ENCODE measurements at regions not wholly inside any gene's neighbourhood (a gene's known extent, or its start where the extent isn't known, plus 50 kb on each side); places are given as distances from the start of the nearest gene placed in this dataset.
A peak's percentile ranks its signal among the peaks of the same experiment; 100 is the strongest.

DNA sequence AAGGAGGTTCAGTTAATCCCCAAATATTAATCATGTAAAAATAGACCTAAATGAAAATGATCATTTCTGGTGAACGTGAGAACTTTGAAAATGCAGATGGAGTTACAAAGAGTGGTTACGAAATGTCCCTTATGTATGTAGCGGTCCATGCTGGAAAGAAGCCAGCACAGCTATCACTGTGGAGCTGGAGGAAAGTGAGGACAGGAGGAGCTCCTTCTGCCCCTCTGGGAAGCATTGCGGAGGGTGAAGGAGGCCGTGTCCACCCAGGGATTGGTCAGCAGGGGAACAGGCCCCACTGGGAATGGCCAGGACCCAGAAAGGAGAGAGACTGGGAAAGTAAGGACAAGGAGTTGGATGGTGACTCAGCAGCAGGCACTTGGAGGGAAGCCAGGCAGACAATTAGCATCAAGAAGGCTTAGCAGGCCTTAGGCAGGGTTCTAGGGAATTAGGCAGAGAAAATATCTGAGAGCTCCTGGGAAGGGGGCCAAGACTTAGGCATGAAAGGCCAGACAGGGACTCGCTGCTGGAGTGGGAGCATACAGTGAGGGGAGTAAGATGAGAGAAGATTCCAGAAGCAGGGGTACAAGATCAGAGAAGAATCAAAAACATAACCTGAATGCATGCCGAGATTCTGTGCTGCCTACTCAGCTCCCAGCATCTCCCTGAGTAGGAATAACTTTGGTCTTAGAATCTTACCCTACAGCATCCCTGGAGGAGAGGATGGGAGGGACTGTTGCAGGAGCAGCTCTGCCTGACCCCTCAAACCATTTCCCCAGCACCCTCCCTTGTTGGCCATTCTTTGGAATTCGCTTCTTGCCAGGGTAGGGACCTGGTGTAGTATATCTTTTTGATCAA is 171.0 kb upstream of the UMPS start:
- no peak for DNase-seq

GRCh38 chr3:124559846-124560574 is 170.2 kb upstream of the UMPS start:
- DNase-seq = peak; percentile 21

- no peak for DNase-seq
Measured at GRCh38 chr3:124560666-124561215, 169.5 kb upstream of the UMPS start.

GRCh38 chr3:124562769-124563168 is 167.5 kb upstream of the UMPS start:
- no peak for DNase-seq

GRCh38 chr3:124563376-124563775 is 166.9 kb upstream of the UMPS start:
- DNase-seq = no peak

DNA sequence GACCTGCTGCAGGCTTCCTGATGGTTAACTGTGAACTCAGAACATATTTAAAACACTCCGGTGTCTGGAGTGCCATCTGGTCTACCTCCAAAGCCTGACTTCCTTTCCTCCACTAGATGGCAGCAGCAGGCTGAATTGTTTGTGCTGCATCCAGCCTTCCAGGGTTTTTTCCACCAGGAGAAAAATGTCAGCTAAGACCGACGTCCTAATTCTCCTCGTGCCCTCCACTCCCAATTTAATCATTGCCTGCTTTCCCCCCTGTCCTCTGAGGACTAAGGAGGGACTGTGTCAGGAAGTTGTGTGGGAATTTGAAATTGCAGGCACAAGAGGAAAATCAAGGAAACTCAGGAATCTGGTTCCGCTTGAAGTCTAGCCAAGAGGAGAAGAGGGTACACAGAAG is 165.2 kb upstream of the UMPS start:
- no peak for DNase-seq

DNA sequence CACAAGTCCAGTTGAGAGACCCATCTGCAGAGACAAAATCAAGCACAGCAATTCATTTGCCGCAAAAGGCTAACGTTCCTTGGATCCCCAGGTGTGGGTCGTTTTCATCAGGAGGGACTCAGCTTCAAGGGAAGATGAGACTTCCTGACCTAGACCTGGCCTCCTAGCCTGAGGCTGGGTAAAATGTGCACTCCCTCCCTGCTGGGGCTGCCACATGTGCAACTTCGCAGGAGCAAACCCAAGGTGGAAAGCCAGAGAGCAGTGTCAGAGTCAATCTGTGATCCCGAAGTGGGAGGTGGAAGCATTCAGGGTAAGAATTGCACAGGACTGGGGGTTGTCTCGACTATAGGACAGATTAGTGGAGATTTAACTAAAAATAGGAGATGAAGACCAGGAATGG is 164.7 kb upstream of the UMPS start:
- DNase-seq = no peak

DNA sequence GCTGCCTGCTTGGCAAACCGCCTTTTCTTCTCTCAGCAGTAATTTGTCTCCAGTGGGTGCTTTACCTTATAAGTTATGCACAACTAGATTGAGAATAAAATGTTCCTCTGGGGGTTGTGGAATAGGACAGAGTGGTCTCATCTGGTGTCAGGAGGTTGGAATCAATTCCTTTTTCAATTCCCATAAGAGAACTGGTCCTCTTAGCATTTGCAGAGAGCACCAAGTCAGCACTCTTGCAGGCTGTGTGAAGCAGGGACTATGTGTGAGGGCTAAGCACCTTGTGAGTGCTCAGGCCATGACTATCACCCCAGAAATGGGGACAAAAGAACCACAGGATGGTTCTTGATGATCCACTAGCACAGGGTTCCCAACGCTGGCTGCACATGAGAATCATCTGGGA is 163.6 kb upstream of the UMPS start:
- no peak for DNase-seq

- DNase-seq = no peak
Measured at GRCh38 chr3:124567179-124567578, 163.1 kb upstream of the UMPS start.

GRCh38 chr3:124569761-124570160 is 160.5 kb upstream of the UMPS start:
- no peak for DNase-seq

DNA sequence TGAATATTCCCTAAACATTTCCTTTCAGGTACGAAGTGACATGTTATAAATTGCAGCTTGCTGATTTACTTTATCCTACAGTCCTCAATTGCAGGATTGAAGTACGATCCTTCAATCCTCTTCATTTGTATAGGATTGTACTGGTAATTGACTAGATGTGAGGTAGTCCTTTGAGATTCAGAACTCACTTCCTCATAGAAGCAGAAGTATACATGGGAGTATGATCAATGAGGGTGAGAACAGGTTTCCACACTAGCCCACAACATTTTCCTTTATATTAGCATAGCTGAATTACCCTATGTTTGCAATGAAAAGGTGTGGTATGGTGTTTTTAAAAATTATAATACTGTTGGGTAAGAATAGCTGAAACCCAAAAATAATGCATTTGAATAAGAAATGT is 160.0 kb upstream of the UMPS start:
- DNase-seq = no peak

GRCh38 chr3:124572851-124573405 is 157.3 kb upstream of the UMPS start:
- DNase-seq = no peak

GRCh38 chr3:124574012-124574411 is 156.2 kb upstream of the UMPS start:
- DNase-seq = no peak

- no peak for DNase-seq
Measured at GRCh38 chr3:124576565-124577493, 153.4 kb upstream of the UMPS start.

- no peak for DNase-seq
Measured at GRCh38 chr3:124577494-124578167, 152.6 kb upstream of the UMPS start.

DNA sequence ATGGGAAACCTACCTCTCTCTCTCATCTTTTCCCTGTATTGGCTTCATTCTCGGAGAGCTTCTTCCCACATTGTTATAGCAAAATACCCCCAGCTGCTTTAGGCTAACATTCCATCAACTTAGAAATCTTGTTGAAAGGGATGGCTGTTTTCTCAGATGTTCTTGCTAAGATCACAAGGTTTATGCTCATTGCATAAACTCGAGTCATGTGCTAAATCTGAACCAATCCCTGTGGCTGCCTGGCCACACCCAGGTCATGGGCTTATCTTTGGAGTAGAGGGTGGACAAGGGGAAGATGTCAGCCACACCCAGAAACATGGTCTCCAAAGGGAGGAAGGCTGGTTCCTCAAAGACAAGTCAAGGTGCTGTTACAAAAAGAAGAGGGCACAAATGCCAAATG is 150.6 kb upstream of the UMPS start:
- no peak for DNase-seq

DNA sequence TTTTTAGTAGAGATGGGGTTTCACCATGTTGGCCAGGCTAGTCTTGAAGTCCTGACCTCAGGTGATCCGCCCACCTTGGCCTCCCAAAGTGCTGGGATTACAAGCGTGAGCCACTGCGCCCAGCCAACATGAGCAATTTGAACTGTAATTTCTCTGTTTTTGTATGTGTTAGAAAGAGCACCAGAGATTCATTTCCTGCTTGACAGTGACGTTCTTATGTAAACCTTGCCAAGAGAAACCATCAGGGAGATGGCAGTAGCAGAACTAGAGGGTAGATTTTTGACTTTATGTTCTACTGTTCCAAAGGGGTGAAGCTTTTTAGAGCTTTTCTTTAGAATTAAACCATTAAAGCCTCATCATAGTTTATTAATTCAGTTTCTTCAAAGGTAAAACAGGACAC is 148.1 kb upstream of the UMPS start:
- no peak for DNase-seq

- DNase-seq = no peak
Measured at GRCh38 chr3:124582621-124583395, 147.4 kb upstream of the UMPS start.

GRCh38 chr3:124584245-124584551 is 146.1 kb upstream of the UMPS start:
- DNase-seq = no peak

DNA sequence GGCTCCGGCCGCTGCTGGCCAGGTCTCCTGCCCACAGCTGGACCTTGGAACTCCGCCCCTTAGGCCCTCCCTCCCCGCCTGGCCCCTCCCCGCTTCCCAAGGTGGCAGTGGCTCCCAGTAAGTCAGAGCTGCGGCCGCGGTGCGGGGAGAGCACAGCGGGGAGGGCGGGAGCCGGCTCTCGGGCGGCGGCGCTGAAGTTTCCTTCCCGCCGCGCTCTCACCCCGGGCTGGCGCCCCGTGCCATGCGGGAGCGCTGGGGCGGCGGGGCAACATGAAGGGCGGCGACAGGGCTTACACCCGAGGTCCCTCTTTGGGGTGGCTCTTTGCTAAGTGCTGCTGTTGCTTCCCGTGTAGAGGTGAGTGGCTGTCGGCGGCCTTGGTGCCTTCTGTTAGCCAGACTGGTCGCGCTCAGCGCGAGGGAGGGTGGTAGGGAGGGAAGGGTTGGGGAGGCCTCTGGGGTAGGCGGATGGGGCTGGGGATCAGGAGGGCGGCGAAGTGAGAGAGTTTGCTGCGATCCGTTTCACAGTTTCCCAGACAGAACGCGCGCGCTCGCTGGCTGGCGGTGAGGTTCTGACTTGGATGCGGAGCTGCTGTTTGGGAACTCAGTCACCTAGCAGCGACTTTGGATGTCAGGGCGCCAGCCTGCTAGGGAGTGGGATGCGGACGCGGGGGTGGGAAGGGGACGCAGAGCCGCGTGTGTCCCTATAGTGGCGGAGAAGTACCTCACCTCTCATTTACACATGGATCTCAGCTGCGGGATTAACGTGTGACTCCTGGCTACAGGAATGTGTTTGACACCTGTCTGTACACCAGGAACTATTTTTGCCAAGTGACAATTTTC is 145.5 kb upstream of the UMPS start:
- DNase-seq = no peak
